ENCODE measurements at regions not wholly inside any gene's neighbourhood (a gene's known extent, or its start where the extent isn't known, plus 50 kb on each side); places are given as distances from the start of the nearest gene placed in this dataset.

GRCh38 chr5:4372481-4372880, 767.6 kb upstream of the ADAMTS16 start:
- H3K36me3 ChIP-seq = no peaks in the 10 kb centered on the region
- DNase-seq (no peak), ATAC-seq (no peak)
- no peaks in the 10 kb centered on the region for H3K4me1 ChIP-seq
- 32% methylated on average over 1 of the region's 1 CpG for WGBS (ENCODE audit: insufficient coverage, low coverage, low lambda C conversion rate, missing lambda C conversion rate)
- intact Hi-C loops (cut with DNase I) = no loop called here
- H3K27me3 ChIP-seq = no peaks in the 10 kb centered on the region
- H3K4me3 ChIP-seq = no peak overlapping the region
- no peaks in the 10 kb centered on the region for H3K9me3 ChIP-seq
- TF ChIP-seq CTCF (IDR thresholded peaks at IDR 0.05) (no peak), POLR2A (IDR thresholded peaks at IDR 0.05) (no peak)
- H3K27ac ChIP-seq = no peak overlapping the region

GRCh38 chr5:4373051-4373820, 766.9 kb upstream of the ADAMTS16 start:
- H3K27me3 ChIP-seq = no peaks in the 10 kb centered on the region
- 40% methylated on average over 6 of the region's 6 CpGs for WGBS (ENCODE audit: insufficient coverage, low coverage, low lambda C conversion rate, missing lambda C conversion rate)

GRCh38 chr5:4374866-4375265, 765.3 kb upstream of the ADAMTS16 start:
- intact Hi-C loops (cut with DNase I) = no loop called here
- TF ChIP-seq POLR2A (IDR thresholded peaks at IDR 0.05) (no peak), CTCF (IDR thresholded peaks at IDR 0.05) (no peak)
- Histone ChIP-seq H3K4me1 (no peaks in the 10 kb centered on the region), H3K27ac (no peak overlapping the region), H3K4me3 (no peak overlapping the region), H3K27me3 (no peaks in the 10 kb centered on the region), H3K9me3 (no peaks in the 10 kb centered on the region), H3K36me3 (no peaks in the 10 kb centered on the region)
- ATAC-seq = no peak
- 44% methylated on average over 7 of the region's 7 CpGs for WGBS (ENCODE audit: insufficient coverage, low coverage, low lambda C conversion rate, missing lambda C conversion rate)
- no peak for DNase-seq

More at GRCh38 chr5:4373051-4373820, 766.9 kb upstream of the ADAMTS16 start:
- TF ChIP-seq CTCF (IDR thresholded peaks at IDR 0.05) (no peak), POLR2A (IDR thresholded peaks at IDR 0.05) (no peak)
- DNase-seq = no peak
- no peak overlapping the region for H3K4me3 ChIP-seq
- intact Hi-C loops (cut with DNase I) = no loop called here
- no peaks in the 10 kb centered on the region for H3K4me1 ChIP-seq
- no peak for ATAC-seq
- H3K9me3 ChIP-seq = no peaks in the 10 kb centered on the region
- no peak overlapping the region for H3K27ac ChIP-seq
- no peaks in the 10 kb centered on the region for H3K36me3 ChIP-seq

GRCh38 chr5:4375640-4376039, 764.5 kb upstream of the ADAMTS16 start:
- H3K4me1 ChIP-seq = no peaks in the 10 kb centered on the region
- no peaks in the 10 kb centered on the region for H3K9me3 ChIP-seq
- DNase-seq = no peak
- H3K27me3 ChIP-seq = no peaks in the 10 kb centered on the region
- 57% methylated on average over 4 of the region's 7 CpGs for WGBS (ENCODE audit: insufficient coverage, low coverage, low lambda C conversion rate, missing lambda C conversion rate)
- intact Hi-C loops (cut with DNase I) = no loop called here
- no peak overlapping the region for H3K4me3 ChIP-seq
- no peak for ATAC-seq
- no peaks in the 10 kb centered on the region for H3K36me3 ChIP-seq
- no peak for TF ChIP-seq CTCF (IDR thresholded peaks at IDR 0.05)
- TF ChIP-seq POLR2A (IDR thresholded peaks at IDR 0.05) = no peak
- H3K27ac ChIP-seq = no peak overlapping the region
